Endothelial cell of umbilical vein (primary cell): ENCODE measurements at regions not wholly inside any gene's neighbourhood (a gene's known extent, or its start where the extent isn't known, plus 50 kb on each side); places are given as distances from the start of the nearest gene placed in this dataset.

ENCODE experiments used
- JUN ChIP-seq: IDR thresholded peaks from 2 replicates; pipeline ENCODE4 v1.6.1; 2011; ENCODE audit warnings: borderline replicate concordance, low read depth; ENCODE audit not compliant: insufficient read length, insufficient read depth
- MYC ChIP-seq: IDR thresholded peaks from one replicate; pipeline ENCODE4 v1.6.1; 2011; ENCODE audit warnings: mild to moderate bottlenecking, low read depth, low read length
- POLR2A ChIP-seq: IDR thresholded peaks from 2 replicates; pipeline ENCODE4 v1.6.1; 2012; ENCODE audit warnings: low read depth, mild to moderate bottlenecking, control low read depth, low read length

DNA sequence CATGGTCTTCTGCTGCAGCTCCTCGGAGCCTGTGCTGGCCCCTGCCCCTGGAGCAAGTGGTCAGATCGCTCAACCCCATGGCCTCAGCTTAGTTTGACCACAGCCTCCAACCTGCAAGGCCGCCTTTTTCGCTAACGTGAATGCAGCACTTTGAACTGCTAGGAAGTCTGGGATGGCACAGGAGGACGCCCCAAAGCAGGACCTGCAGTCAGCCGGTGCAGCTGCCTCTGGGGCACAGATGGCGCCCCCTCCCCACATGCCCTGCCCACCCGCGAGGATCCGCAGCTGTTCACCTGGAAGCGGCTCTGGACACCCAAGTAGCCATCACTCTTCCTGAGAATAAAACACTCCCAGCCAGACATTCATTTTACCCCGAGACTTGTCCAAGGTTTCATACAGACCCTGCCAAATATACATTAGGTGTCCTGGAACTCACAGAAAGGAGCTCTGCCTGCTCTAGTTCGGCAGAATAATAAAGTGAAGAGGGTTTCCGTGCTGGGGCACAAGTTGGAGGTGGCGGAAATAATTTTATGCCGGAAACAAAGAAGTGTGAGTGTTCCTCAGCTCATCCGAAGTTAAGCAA, 510.1 kb downstream of the EIPR1 start:
- TF ChIP-seq JUN (no peak), MYC (no peak), POLR2A (no peak)
